ENCODE measurements at regions not wholly inside any gene's neighbourhood (a gene's known extent, or its start where the extent isn't known, plus 50 kb on each side); places are given as distances from the start of the nearest gene placed in this dataset.

GRCh38 chr9:7336356-7337065 lies 463.1 kb downstream of the DMAC1 start:
- Histone ChIP-seq H3F3A (ENCODE audit: insufficient read depth) (no peaks in the 10 kb centered on the region), H3K79me2 (ENCODE audit: insufficient read depth, low read length) (no peaks in the 10 kb centered on the region), H3K36me3 (ENCODE audit: low read length) (no peaks in the 10 kb centered on the region), H3K27me3 (ENCODE audit: low read length) (no peaks in the 10 kb centered on the region), H3K9ac (ENCODE audit: low read length) (no peak overlapping the region), H3K27ac (ENCODE audit: low read depth, low read length) (no peak overlapping the region), H3K9me3 (ENCODE audit: insufficient read depth, low read length) (no peaks in the 10 kb centered on the region), H3K4me3 (ENCODE audit: insufficient read depth, low read length, poor library complexity, severe bottlenecking) (no peak overlapping the region), H4K20me1 (ENCODE audit: low read depth, low read length) (no peaks in the 10 kb centered on the region), H3K4me2 (ENCODE audit: low read depth, low read length, poor library complexity, severe bottlenecking) (no peak overlapping the region), H3K9me2 (replicated peaks; ENCODE audit: insufficient read depth, low read length) (no peaks in the 10 kb centered on the region), H2AFZ (ENCODE audit: low read depth, low read length, severe bottlenecking) (no peak overlapping the region)
- TF ChIP-seq EZH2phosphoT487 (conservative IDR thresholded peaks at IDR 0.05; ENCODE audit: low read length): no peak
- TF ChIP-seq CTCF (IDR thresholded peaks at IDR 0.05; ENCODE audit: insufficient read depth, low read length, poor library complexity, severe bottlenecking): no peak

- no peak overlapping the region for H3K9ac ChIP-seq (ENCODE audit: low read length)
- no peaks in the 10 kb centered on the region for H3K9me2 ChIP-seq (replicated peaks; ENCODE audit: insufficient read depth, low read length)
- H3K4me2 ChIP-seq (ENCODE audit: low read depth, low read length, poor library complexity, severe bottlenecking): no peak overlapping the region
- no peaks in the 10 kb centered on the region for H3K9me3 ChIP-seq (ENCODE audit: insufficient read depth, low read length)
- no peaks in the 10 kb centered on the region for H3F3A ChIP-seq (ENCODE audit: insufficient read depth)
- H2AFZ ChIP-seq (ENCODE audit: low read depth, low read length, severe bottlenecking): no peak overlapping the region
- no peaks in the 10 kb centered on the region for H3K27me3 ChIP-seq (ENCODE audit: low read length)
- no peak overlapping the region for H3K27ac ChIP-seq (ENCODE audit: low read depth, low read length)
- H3K79me2 ChIP-seq (ENCODE audit: insufficient read depth, low read length): no peaks in the 10 kb centered on the region
- H3K4me3 ChIP-seq (ENCODE audit: insufficient read depth, low read length, poor library complexity, severe bottlenecking): no peak overlapping the region
- H3K36me3 ChIP-seq (ENCODE audit: low read length): no peaks in the 10 kb centered on the region
- H4K20me1 ChIP-seq (ENCODE audit: low read depth, low read length): no peaks in the 10 kb centered on the region
- TF ChIP-seq CTCF (IDR thresholded peaks at IDR 0.05; ENCODE audit: insufficient read depth, low read length, poor library complexity, severe bottlenecking) (no peak), EZH2phosphoT487 (conservative IDR thresholded peaks at IDR 0.05; ENCODE audit: low read length) (no peak)
Observed at GRCh38 chr9:7333719-7334118, 465.9 kb downstream of the DMAC1 start.

GRCh38 chr9:7332780-7333179 lies 466.8 kb downstream of the DMAC1 start:
- Histone ChIP-seq H3K4me2 (ENCODE audit: low read depth, low read length, poor library complexity, severe bottlenecking) (no peak overlapping the region), H3K79me2 (ENCODE audit: insufficient read depth, low read length) (no peaks in the 10 kb centered on the region), H3K9me2 (replicated peaks; ENCODE audit: insufficient read depth, low read length) (no peaks in the 10 kb centered on the region), H3K9me3 (ENCODE audit: insufficient read depth, low read length) (no peaks in the 10 kb centered on the region), H3K27me3 (ENCODE audit: low read length) (no peaks in the 10 kb centered on the region), H3K9ac (ENCODE audit: low read length) (no peak overlapping the region), H3K27ac (ENCODE audit: low read depth, low read length) (no peak overlapping the region), H3F3A (ENCODE audit: insufficient read depth) (no peaks in the 10 kb centered on the region), H3K4me3 (ENCODE audit: insufficient read depth, low read length, poor library complexity, severe bottlenecking) (no peak overlapping the region), H2AFZ (ENCODE audit: low read depth, low read length, severe bottlenecking) (no peak overlapping the region), H4K20me1 (ENCODE audit: low read depth, low read length) (no peaks in the 10 kb centered on the region), H3K36me3 (ENCODE audit: low read length) (no peaks in the 10 kb centered on the region)
- TF ChIP-seq CTCF (IDR thresholded peaks at IDR 0.05; ENCODE audit: insufficient read depth, low read length, poor library complexity, severe bottlenecking): no peak
- TF ChIP-seq EZH2phosphoT487 (conservative IDR thresholded peaks at IDR 0.05; ENCODE audit: low read length): no peak

Data from SU-DHL-6 (cell line).